ENCODE measurements at regions not wholly inside any gene's neighbourhood (a gene's known extent, or its start where the extent isn't known, plus 50 kb on each side); places are given as distances from the start of the nearest gene placed in this dataset.

DNA sequence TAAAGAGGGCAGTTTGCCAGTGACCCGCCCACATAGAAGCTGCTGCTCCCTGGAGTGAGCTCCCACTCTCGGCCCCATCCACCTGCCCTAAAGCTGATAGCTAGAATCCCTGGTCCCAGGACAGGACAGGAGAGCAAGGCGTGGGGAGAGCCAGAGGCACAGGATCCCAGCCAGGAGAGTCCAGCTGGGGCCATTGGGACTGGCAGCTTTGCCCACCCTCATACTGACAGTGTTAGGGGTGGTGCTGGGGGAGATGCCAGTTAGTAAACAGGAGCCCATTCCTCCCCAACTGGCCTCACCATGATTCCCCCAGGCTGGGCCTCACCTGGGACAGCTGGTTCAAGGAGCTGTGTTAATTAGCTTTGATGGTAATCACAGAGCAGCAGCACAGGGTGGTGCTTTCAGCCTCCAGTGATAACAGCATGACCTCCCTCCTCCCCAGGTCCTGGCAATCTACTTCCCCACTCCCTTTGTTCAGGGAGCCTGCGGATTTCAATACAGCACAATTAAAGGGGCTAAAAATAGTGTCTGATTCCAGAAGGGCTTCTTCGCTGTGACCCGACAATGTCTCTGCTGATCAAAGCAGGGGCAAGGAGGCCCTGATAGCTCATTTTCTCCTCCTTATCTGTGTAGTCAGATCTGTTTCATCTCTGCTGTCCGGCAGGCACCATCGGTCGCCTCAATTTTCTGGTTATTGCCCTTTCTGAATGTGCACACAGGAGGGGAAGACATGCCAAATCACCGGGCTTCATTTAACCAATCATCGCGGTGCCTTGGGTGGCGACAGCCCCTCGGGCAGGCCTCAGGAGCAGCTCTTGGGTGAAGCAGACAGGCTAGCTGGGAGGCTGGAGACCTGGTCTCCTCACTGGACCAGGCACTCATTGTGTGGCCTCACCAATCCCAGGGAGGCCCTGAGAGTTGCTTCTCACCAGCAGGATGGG is 119.9 kb upstream of the TEX51 start:
- TF ChIP-seq, protein P1, sequence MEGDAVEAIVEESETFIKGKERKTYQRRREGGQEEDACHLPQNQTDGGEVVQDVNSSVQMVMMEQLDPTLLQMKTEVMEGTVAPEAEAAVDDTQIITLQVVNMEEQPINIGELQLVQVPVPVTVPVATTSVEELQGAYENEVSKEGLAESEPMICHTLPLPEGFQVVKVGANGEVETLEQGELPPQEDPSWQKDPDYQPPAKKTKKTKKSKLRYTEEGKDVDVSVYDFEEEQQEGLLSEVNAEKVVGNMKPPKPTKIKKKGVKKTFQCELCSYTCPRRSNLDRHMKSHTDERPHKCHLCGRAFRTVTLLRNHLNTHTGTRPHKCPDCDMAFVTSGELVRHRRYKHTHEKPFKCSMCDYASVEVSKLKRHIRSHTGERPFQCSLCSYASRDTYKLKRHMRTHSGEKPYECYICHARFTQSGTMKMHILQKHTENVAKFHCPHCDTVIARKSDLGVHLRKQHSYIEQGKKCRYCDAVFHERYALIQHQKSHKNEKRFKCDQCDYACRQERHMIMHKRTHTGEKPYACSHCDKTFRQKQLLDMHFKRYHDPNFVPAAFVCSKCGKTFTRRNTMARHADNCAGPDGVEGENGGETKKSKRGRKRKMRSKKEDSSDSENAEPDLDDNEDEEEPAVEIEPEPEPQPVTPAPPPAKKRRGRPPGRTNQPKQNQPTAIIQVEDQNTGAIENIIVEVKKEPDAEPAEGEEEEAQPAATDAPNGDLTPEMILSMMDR (IDR thresholded peaks at IDR 0.05), result no peak
- Mint-ChIP-seq H3K9me3 (ENCODE audit: low read depth) (no peaks in the 10 kb centered on the region), H3K27ac (ENCODE audit: unreplicated experiment) (no peak overlapping the region), H3K36me3 (ENCODE audit: low read depth) (no peaks in the 10 kb centered on the region), H3K4me3 (ENCODE audit: unreplicated experiment) (no peak overlapping the region), H3K4me1 (ENCODE audit: low read depth) (peaks cover 8% of the 10 kb centered on the region), H3K27me3 (ENCODE audit: low read depth) (peaks cover 54% of the 10 kb centered on the region)
- no peak for DNase-seq (ENCODE audit: low spot score)

DNA sequence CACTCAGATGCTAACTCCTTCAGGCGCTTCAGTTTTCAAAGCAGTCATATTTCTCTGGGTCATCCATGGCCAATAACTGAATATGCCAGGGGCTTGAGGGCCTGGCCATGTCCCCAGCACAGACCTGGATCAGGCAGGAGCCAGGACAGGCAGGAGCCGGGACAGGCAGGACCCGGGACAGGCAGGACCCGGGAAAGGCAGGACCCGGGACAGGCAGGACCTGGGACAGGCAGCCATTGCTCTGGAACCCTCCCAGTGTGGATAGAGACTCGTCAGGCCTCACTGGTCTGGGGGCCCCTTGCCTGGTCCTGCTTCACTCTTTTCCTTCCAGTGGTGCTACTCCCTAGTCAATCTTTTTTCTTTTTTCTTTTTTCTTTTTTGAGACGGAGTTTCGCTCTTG is 117.5 kb upstream of the TEX51 start:
- peaks cover 6% of the 10 kb centered on the region for H3K4me1 Mint-ChIP-seq (ENCODE audit: low read depth)
- peaks cover 48% of the 10 kb centered on the region for H3K27me3 Mint-ChIP-seq (ENCODE audit: low read depth)
- H3K36me3 Mint-ChIP-seq (ENCODE audit: low read depth), result no peaks in the 10 kb centered on the region
- no peak overlapping the region for H3K4me3 Mint-ChIP-seq (ENCODE audit: unreplicated experiment)
- TF ChIP-seq, protein P1 (IDR thresholded peaks at IDR 0.05), result no peak
- DNase-seq (ENCODE audit: low spot score), result no peak
- H3K27ac Mint-ChIP-seq (ENCODE audit: unreplicated experiment), result no peak overlapping the region
- peaks cover 3% of the 10 kb centered on the region for H3K9me3 Mint-ChIP-seq (ENCODE audit: low read depth)

DNA sequence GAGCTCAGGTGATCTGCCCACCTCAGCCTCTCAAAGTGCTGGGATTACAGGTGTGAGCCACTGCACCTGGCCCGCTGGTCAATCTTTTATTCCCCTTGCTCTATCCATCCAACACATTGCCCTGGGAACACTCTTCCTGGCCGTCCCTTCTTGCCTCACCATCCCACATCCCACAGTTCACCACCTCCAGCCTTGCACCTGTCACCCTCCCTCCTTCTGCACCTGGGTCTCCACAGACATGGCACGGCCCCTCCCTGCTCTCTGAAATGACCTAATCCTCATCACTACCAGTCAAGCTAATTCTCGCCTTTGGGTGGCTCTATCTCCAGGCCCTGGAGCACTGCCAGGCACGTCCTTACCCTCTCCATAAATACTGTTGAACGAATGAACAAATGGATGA is 116.9 kb upstream of the TEX51 start:
- no peaks in the 10 kb centered on the region for H3K36me3 Mint-ChIP-seq (ENCODE audit: low read depth)
- no peak for DNase-seq (ENCODE audit: low spot score)
- H3K27ac Mint-ChIP-seq (ENCODE audit: unreplicated experiment), result no peak overlapping the region
- TF ChIP-seq, protein P1 (IDR thresholded peaks at IDR 0.05), result no peak
- H3K4me1 Mint-ChIP-seq (ENCODE audit: low read depth), result peaks cover 5% of the 10 kb centered on the region
- H3K27me3 Mint-ChIP-seq (ENCODE audit: low read depth), result peaks cover 48% of the 10 kb centered on the region
- H3K4me3 Mint-ChIP-seq (ENCODE audit: unreplicated experiment), result no peak overlapping the region
- H3K9me3 Mint-ChIP-seq (ENCODE audit: low read depth), result peaks cover 3% of the 10 kb centered on the region

DNA sequence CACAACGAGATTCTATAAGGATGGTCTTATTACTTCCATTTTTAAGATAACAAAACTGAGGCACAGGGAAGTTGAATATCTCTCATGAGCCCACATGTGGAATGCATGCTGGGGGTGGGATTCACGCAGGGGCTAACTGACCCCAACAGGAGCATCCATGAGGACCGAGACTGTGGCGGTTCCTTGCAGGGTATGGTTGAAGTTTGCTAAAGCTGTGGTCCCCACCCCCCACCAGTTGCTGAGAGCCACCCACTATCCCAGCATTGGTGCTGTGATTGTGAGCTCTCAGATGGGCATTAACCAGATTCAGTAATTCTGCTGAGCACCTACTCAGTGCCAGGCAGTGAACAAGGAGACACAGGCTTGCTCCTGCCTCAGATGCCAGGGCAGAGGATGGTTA is 116.0 kb upstream of the TEX51 start:
- DNase-seq (ENCODE audit: low spot score), result no peak
- TF ChIP-seq, protein P1 (IDR thresholded peaks at IDR 0.05), result no peak
- no peak overlapping the region for H3K4me3 Mint-ChIP-seq (ENCODE audit: unreplicated experiment)
- no peaks in the 10 kb centered on the region for H3K36me3 Mint-ChIP-seq (ENCODE audit: low read depth)
- H3K27ac Mint-ChIP-seq (ENCODE audit: unreplicated experiment), result no peak overlapping the region
- peaks cover 47% of the 10 kb centered on the region for H3K27me3 Mint-ChIP-seq (ENCODE audit: low read depth)
- no peaks in the 10 kb centered on the region for H3K4me1 Mint-ChIP-seq (ENCODE audit: low read depth)
- H3K9me3 Mint-ChIP-seq (ENCODE audit: low read depth), result peaks cover 3% of the 10 kb centered on the region

DNA sequence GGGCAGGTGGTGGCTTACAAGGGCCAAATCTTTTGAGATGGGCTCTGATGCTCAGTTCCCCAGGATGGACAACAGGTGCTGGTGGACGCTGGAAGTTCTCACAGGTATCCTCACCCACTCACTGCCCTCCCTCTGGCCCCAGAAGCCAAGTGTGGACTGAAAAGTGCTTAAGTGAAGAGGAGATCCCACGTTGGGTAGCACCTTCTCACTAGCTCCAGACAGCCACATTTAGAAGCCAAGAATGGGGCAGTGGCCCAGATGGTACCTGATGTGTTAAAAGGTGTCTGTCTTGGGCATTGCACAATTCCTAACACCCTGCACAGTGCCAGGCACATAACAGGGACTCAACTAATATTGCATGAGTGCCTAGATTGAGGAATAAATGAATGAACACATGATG is 115.3 kb upstream of the TEX51 start:
- H3K9me3 Mint-ChIP-seq (ENCODE audit: low read depth), result peaks cover 3% of the 10 kb centered on the region
- no peak overlapping the region for H3K4me3 Mint-ChIP-seq (ENCODE audit: unreplicated experiment)
- H3K27me3 Mint-ChIP-seq (ENCODE audit: low read depth), result peaks cover 45% of the 10 kb centered on the region
- no peak overlapping the region for H3K27ac Mint-ChIP-seq (ENCODE audit: unreplicated experiment)
- DNase-seq (ENCODE audit: low spot score), result no peak
- H3K4me1 Mint-ChIP-seq (ENCODE audit: low read depth), result no peaks in the 10 kb centered on the region
- TF ChIP-seq, protein P1 (IDR thresholded peaks at IDR 0.05), result no peak
- H3K36me3 Mint-ChIP-seq (ENCODE audit: low read depth), result no peaks in the 10 kb centered on the region
